Activated B cell treated with CpG ODN at 0.5 μM for 24 hours (primary cell): ENCODE measurements at regions not wholly inside any gene's neighbourhood (a gene's known extent, or its start where the extent isn't known, plus 50 kb on each side); places are given as distances from the start of the nearest gene placed in this dataset.

ENCODE experiments used
- ATAC-seq: fragments of 200-7000 bp; cut with Tn5 transposase; one replicate; pipeline ENCODE4 v1.10.0; 2021; ENCODE audit warnings: low read depth, mild to moderate bottlenecking, moderate library complexity
- CTCF ChIA-PET: fragments of 350-600 bp; sonication (Branson Sonifier 250); formaldehyde crosslinking; loops from one replicate; lab custom pipeline; 2021; ENCODE audit warnings: antibody characterized with exemption; lab: Charles Lee
- POLR2A ChIA-PET: fragments of 350-600 bp; sonication (Branson Sonifier 250); formaldehyde crosslinking; loops from one replicate; lab custom pipeline; 2021; ENCODE audit warnings: antibody characterized with exemption; lab: Charles Lee
- DNase-seq: peaks from one replicate; pipeline ENCODE4 v3.0.0; 2022
- H3K27ac Mint-ChIP-seq: one replicate; pipeline ENCODE4 v1.8.0; 2020; ENCODE audit warnings: mixed read lengths
- H3K27me3 Mint-ChIP-seq: one replicate; pipeline ENCODE4 v1.8.0; 2021; ENCODE audit warnings: mixed read lengths
- H3K36me3 Mint-ChIP-seq: one replicate; pipeline ENCODE4 v1.8.0; 2021; ENCODE audit warnings: low read depth, mixed read lengths
- H3K4me1 Mint-ChIP-seq: one replicate; pipeline ENCODE4 v1.8.0; 2021; ENCODE audit warnings: mixed read lengths
- H3K4me3 Mint-ChIP-seq: one replicate; pipeline ENCODE4 v1.8.0; 2020; ENCODE audit warnings: mild to moderate bottlenecking, mixed read lengths
- H3K9me3 Mint-ChIP-seq: one replicate; pipeline ENCODE4 v1.8.0; 2020; ENCODE audit warnings: mixed read lengths
- intact Hi-C: fragments of 100-400 bp; cut with micrococcal nuclease; formaldehyde crosslinking; loops from one replicate; pipeline ENCODE4 v1.15.1; 2024
- TF ChIP-seq, protein P1 (sequence below): fragments of 200-600 bp; IDR thresholded peaks from one replicate; pipeline ENCODE4 v1.8.0; 2022; ENCODE audit warnings: antibody characterized with exemption, mild to moderate bottlenecking

- no peak overlapping the region for H3K4me3 Mint-ChIP-seq
- POLR2A ChIA-PET, result no interaction called here
- no peak for DNase-seq
- H3K36me3 Mint-ChIP-seq, result no peaks in the 10 kb centered on the region
- CTCF ChIA-PET, result no interaction called here
- TF ChIP-seq, protein P1, sequence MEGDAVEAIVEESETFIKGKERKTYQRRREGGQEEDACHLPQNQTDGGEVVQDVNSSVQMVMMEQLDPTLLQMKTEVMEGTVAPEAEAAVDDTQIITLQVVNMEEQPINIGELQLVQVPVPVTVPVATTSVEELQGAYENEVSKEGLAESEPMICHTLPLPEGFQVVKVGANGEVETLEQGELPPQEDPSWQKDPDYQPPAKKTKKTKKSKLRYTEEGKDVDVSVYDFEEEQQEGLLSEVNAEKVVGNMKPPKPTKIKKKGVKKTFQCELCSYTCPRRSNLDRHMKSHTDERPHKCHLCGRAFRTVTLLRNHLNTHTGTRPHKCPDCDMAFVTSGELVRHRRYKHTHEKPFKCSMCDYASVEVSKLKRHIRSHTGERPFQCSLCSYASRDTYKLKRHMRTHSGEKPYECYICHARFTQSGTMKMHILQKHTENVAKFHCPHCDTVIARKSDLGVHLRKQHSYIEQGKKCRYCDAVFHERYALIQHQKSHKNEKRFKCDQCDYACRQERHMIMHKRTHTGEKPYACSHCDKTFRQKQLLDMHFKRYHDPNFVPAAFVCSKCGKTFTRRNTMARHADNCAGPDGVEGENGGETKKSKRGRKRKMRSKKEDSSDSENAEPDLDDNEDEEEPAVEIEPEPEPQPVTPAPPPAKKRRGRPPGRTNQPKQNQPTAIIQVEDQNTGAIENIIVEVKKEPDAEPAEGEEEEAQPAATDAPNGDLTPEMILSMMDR, result no peak
- intact Hi-C loops, result no loop called here
- ATAC-seq, result no peak
- no peak overlapping the region for H3K27ac Mint-ChIP-seq
- H3K27me3 Mint-ChIP-seq, result peaks cover 5% of the 10 kb centered on the region
- peaks cover 2% of the 10 kb centered on the region for H3K9me3 Mint-ChIP-seq
- no peaks in the 10 kb centered on the region for H3K4me1 Mint-ChIP-seq
Measured at GRCh38 chr4:3712936-3713335, 53.2 kb upstream of the ADRA2C start.

DNA sequence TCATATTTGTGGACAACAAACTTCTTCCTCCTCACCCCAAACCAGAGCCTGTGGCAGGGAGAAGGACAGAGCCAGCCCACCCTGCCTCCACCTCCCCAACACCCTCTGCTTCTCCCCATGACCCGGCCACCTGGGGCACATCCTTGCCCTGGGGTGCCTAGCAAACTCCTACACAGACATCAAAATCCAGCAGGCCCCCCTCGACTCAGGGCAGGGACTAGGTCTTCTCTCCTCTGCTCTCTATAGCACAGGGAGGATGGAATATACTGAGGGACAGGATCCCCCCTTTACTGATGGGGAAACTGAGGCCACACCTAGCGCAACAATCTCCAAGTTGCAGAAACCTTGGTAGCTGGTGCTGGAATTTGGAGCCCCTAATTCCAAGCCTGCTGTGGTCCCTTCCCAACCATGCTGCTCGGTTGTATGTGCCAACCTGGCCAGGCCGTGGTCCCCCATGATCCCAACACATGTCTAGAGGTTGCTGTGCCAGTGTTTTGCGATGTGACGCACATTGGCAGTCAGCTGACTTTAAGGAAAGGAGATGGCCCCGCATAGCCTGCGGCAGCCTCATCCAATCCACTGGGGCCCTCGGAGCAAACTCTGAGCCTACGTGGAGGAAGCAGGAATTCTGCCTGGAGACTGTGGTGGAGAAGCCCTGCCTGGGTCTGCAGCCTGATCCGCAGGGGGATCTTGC is 53.9 kb upstream of the ADRA2C start:
- Mint-ChIP-seq H3K27me3 (peaks cover 7% of the 10 kb centered on the region), H3K4me3 (no peak overlapping the region), H3K27ac (no peak overlapping the region), H3K36me3 (no peaks in the 10 kb centered on the region), H3K4me1 (no peaks in the 10 kb centered on the region), H3K9me3 (no peaks in the 10 kb centered on the region)
- ChIA-PET CTCF (no interaction called here), POLR2A (no interaction called here)
- ATAC-seq (no peak), DNase-seq (no peak)
- intact Hi-C loops, result no loop called here
- TF ChIP-seq, protein P1, result no peak

DNA sequence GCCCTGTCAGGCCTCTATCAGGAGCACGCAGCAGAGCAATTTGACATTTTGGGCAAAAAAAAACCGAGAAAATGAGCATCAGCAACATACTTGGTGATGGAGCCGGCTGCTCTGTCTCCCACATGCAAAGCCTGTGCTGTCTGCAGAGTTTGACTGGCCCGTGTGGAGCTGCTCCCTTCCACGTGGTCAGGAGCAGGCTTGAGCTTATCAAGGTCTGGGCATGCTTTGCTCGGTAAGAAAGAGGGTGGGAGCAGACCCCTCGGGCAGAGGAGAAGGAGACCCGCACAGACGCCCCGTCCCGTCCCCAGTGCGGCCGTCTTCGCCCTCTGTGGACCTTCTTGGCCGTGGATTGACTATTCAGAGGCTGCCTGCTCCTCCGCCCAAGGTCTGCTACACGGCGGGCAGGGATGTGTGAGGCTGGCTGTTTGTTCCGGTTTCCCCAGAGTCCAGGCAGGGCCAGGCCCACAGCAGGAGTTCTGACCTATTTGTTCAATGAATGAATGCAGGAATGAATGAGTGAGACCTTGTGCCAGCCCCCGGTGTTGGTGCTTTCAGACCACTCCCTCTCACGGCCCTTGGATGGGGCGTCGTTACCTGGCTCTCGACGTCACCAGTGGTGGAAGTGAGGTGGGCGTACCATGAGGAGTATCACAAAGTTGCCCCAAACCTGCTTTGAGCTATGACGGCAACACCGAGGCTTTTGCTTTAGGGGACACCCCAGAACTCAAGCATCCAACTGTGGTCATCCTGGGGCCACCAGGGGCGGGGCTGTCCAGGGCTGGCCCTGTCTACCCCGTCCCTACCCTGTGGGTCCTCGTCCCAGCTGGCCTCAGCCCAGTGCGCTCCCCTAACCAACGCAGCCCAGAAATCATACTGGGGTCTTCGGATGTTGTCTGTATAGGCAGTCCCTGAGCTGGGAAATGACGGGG is 54.7 kb upstream of the ADRA2C start:
- no peaks in the 10 kb centered on the region for H3K9me3 Mint-ChIP-seq
- no peak overlapping the region for H3K4me3 Mint-ChIP-seq
- DNase-seq (no peak), ATAC-seq (no peak)
- intact Hi-C loops, result no loop called here
- TF ChIP-seq, protein P1, result no peak
- H3K36me3 Mint-ChIP-seq, result no peaks in the 10 kb centered on the region
- CTCF ChIA-PET, result no interaction called here
- peaks cover 7% of the 10 kb centered on the region for H3K27me3 Mint-ChIP-seq
- POLR2A ChIA-PET, result no interaction called here
- H3K4me1 Mint-ChIP-seq, result no peaks in the 10 kb centered on the region
- H3K27ac Mint-ChIP-seq, result no peak overlapping the region

- ATAC-seq (no peak), DNase-seq (no peak)
- ChIA-PET CTCF (no interaction called here), POLR2A (no interaction called here)
- no peaks in the 10 kb centered on the region for H3K4me1 Mint-ChIP-seq
- H3K27ac Mint-ChIP-seq, result no peak overlapping the region
- peaks cover 7% of the 10 kb centered on the region for H3K27me3 Mint-ChIP-seq
- TF ChIP-seq, protein P1, result no peak
- H3K4me3 Mint-ChIP-seq, result no peak overlapping the region
- H3K36me3 Mint-ChIP-seq, result no peaks in the 10 kb centered on the region
- intact Hi-C loops, result no loop called here
- no peaks in the 10 kb centered on the region for H3K9me3 Mint-ChIP-seq
Measured at GRCh38 chr4:3710451-3711182, 55.6 kb upstream of the ADRA2C start.
